Fibroblast of pulmonary artery (primary cell): ENCODE measurements at regions not wholly inside any gene's neighbourhood (a gene's known extent, or its start where the extent isn't known, plus 50 kb on each side); places are given as distances from the start of the nearest gene placed in this dataset.
A peak's percentile ranks its signal among the peaks of the same experiment; 100 is the strongest.

Experiments
- DNase-seq: peaks from one replicate; pipeline ENCODE4 v3.0.0-alpha.2; 2010; ENCODE audit warnings: low read depth
- H3K4me3 ChIP-seq: replicated peaks from 2 replicates; pipeline ENCODE4 v1.5.1; 2011; ENCODE audit warnings: low read depth, mild to moderate bottlenecking, control low read depth, low read length, moderate library complexity
- TF ChIP-seq, protein P1 (sequence below): IDR thresholded peaks from 2 replicates; pipeline ENCODE4 v1.5.1; 2011; ENCODE audit warnings: mild to moderate bottlenecking, control low read depth, low read length, inconsistent platforms; ENCODE audit errors: missing control alignments

DNA sequence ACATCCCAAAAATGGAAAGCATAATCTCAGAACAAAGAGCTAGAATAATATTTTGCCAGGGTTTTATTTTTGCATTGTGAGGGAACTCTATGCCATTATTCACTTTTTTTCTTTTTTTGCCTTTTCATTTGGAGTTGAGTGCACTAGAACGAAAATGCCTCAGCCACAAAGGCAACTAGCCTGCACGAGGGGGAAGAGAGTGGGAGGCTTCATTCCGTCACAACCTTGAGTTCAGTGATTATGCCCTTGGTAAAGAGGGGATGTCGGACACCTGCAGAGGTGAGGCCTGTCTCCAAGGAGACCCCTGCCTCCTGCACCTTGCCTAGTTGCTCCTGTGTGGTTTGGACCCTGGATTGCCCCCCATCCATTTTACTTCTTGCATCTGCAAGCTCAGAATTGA lies 232.7 kb downstream of the TEX36 start:
- H3K4me3 ChIP-seq: no peak overlapping the region
- TF ChIP-seq, protein P1, sequence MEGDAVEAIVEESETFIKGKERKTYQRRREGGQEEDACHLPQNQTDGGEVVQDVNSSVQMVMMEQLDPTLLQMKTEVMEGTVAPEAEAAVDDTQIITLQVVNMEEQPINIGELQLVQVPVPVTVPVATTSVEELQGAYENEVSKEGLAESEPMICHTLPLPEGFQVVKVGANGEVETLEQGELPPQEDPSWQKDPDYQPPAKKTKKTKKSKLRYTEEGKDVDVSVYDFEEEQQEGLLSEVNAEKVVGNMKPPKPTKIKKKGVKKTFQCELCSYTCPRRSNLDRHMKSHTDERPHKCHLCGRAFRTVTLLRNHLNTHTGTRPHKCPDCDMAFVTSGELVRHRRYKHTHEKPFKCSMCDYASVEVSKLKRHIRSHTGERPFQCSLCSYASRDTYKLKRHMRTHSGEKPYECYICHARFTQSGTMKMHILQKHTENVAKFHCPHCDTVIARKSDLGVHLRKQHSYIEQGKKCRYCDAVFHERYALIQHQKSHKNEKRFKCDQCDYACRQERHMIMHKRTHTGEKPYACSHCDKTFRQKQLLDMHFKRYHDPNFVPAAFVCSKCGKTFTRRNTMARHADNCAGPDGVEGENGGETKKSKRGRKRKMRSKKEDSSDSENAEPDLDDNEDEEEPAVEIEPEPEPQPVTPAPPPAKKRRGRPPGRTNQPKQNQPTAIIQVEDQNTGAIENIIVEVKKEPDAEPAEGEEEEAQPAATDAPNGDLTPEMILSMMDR: no peak
- no peak for DNase-seq

DNA sequence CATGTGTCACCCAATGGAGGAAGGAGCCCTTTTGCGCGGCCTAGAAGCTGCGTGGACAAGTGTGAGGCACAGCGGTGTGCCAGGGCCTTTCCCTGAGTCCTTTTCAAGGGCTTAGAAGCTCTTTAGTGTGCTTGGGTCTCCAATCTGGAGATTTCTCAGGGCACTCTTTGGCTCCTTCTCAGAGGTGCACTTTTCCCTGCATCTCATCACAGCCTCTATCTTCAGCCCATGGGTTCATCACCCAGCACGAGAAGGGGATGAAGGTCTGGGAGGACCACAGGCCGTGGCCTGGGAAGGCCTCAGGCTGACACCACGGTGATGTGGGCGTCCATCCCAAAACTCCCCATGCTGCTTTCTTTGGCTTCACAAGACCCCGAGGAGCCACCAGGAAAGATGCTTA lies 233.4 kb downstream of the TEX36 start:
- TF ChIP-seq, protein P1: no peak
- DNase-seq: no peak
- H3K4me3 ChIP-seq: no peak overlapping the region

DNA sequence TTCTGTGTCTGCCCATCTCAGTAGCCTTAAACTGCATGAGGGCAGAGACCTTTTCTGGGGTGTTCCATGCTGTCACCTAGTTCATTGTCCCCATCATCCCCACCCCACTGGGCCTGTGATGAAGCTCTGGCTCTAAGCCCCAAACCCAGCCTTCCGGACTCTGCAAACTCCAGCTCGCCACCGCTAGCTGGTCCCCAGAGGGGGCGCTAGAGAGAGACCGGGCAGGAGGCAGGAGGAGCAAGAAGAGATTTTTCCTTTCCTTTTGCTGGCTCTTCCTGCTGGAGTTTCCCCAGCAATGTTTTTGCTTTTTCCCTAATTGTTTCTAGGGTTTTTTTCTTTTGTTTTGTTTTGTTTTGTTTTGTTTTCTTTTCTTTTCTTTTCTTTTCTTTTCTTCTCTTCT lies 234.4 kb downstream of the TEX36 start:
- DNase-seq: no peak
- TF ChIP-seq, protein P1: peak; percentile 3
- no peak overlapping the region for H3K4me3 ChIP-seq

DNA sequence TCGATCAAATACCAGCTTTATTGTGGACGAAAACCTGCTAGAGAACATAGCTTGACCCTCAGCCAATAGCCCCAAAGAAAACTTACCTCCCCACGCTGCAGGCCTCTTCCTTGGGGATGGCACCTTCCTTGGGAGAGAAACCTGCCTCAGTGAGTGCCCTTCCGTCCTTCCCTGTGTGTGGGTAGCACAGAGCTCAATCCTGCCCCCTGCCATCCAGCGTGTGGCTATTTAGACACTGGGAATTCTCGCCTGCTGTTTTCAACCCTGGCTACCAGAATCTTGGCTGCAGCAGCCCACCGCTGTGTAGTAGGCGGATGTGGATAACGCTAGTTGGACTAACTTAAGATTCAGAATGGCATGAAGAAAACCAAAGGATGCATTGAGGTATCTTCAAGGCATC lies 238.2 kb downstream of the TEX36 start:
- TF ChIP-seq, protein P1: no peak
- no peak for DNase-seq
- H3K4me3 ChIP-seq: no peak overlapping the region

DNA sequence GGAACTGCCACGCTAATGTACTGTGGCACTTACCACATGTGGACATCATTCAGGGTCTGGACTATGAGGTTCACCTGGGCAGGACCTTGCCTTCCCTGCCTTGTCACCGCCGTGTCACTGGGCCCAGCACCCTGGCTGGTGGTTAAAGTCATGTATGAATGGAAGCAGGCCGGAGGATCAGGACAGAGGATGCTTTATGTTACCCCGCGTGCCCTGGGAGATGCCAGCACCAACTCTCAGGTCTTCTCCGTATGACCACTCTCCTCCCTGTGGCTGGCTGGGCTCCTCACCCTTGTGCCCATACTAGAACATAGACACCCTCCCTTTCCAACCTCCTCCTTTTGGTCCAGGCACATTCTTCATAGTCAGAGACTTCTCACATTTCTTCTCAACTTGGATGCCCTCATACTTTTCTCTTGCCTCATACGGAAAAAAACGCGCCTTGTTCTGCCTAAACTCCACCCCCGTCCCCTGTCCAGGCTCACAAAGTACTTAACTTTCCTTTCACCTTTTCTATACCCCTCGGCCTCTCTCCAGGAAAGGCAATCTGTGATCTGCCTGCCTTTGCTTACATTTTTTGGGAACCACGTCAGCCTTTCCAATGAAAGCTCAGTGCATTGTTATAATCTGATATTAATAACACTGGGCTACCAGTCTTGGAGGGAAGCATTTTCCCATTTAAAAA lies 240.0 kb downstream of the TEX36 start:
- TF ChIP-seq, protein P1: no peak
- no peak overlapping the region for H3K4me3 ChIP-seq
- DNase-seq: no peak

DNA sequence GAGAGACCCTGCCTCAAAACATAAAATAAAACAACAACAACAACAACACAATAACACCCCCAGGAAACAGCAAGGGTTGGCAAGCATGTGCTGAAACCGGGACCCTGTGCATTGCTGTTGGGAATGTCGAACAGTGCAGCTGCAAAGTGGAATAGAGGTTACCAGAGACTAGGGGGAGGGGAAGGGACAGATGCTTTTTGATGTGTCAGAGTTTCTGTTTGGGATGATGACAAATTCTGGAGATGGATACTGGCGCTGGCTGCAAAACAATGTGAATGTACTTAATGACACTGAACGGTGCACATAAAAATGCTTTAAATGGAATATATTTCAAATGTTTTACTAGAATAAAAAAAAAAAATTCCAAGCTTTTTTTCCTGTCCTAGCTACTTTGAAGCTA lies 241.8 kb downstream of the TEX36 start:
- no peak overlapping the region for H3K4me3 ChIP-seq
- no peak for DNase-seq
- TF ChIP-seq, protein P1: no peak

DNA sequence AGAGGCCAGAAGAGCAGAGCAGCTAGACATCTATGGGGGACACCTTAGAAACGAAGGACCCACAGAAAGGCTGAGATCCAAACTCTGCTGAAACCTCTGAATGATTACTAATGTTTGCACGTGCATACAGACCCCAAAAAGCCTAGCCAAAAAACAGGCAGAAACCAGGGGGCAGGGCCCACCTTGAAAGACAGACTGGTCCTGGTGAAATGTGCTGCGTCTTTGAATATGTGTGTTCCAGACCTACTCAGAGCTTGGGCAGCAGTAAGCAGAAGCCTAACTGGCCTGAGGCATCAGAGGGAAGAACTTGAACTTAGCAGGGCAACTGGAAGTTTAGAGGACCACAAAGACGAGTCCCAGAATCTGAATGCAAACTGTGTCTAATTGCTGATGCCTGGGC lies 251.8 kb downstream of the TEX36 start:
- no peak for DNase-seq
- H3K4me3 ChIP-seq: no peak overlapping the region
- TF ChIP-seq, protein P1: no peak
